GM23338 (cell line): ENCODE measurements at regions not wholly inside any gene's neighbourhood (a gene's known extent, or its start where the extent isn't known, plus 50 kb on each side); places are given as distances from the start of the nearest gene placed in this dataset.

ENCODE experiments used
- ATAC-seq: fragments of 200-7000 bp; cut with Tn5 transposase; 3 replicates; pipeline ENCODE4 v1.9.1; 2020
- DNase-seq: peaks from one replicate; pipeline ENCODE4 v3.0.0-alpha.2; 2015; ENCODE audit warnings: low spot score
- H2AFZ ChIP-seq: fragments of 200-600 bp; sonication (generic); 2 replicates; pipeline ENCODE4 v1.8.0; 2016; ENCODE audit warnings: antibody characterized with exemption, mild to moderate bottlenecking, moderate library complexity
- H3F3A ChIP-seq: fragments of 200-600 bp; sonication (generic); replicated peaks from 2 replicates; pipeline ENCODE4 v1.8.0; 2017; ENCODE audit warnings: antibody characterized with exemption, mixed run types, low read depth
- H3K27ac ChIP-seq: fragments of 200-600 bp; sonication (generic); 2 replicates; pipeline ENCODE4 v1.6.1; 2016; ENCODE audit warnings: low read depth
- H3K27me3 ChIP-seq: fragments of 200-600 bp; sonication (generic); 2 replicates; pipeline ENCODE4 v1.8.0; 2016; ENCODE audit warnings: mild to moderate bottlenecking, mixed run types, moderate library complexity; ENCODE audit not compliant: insufficient read depth
- H3K36me3 ChIP-seq: fragments of 200-600 bp; sonication (generic); 2 replicates; pipeline ENCODE4 v1.8.0; 2016; ENCODE audit warnings: mild to moderate bottlenecking; ENCODE audit not compliant: insufficient read depth
- H3K4me1 ChIP-seq: fragments of 200-600 bp; sonication (generic); 2 replicates; pipeline ENCODE4 v1.8.0; 2016; ENCODE audit warnings: mild to moderate bottlenecking, moderate library complexity; ENCODE audit not compliant: insufficient read depth
- H3K4me2 ChIP-seq: fragments of 200-600 bp; sonication (generic); 2 replicates; pipeline ENCODE4 v1.7.1; 2017; ENCODE audit warnings: mixed run types
- H3K4me3 ChIP-seq: fragments of 200-600 bp; sonication (generic); 2 replicates; pipeline ENCODE4 v1.6.1; 2016; ENCODE audit warnings: mixed run types
- H3K79me2 ChIP-seq: fragments of 200-600 bp; sonication (generic); replicated peaks from 2 replicates; pipeline ENCODE4 v1.8.0; 2017; ENCODE audit warnings: mild to moderate bottlenecking; ENCODE audit not compliant: insufficient read depth
- H3K9me2 ChIP-seq: fragments of 200-600 bp; sonication (generic); 2 replicates; pipeline ENCODE4 v1.8.0; 2017; ENCODE audit not compliant: insufficient read depth
- H4K20me1 ChIP-seq: fragments of 200-600 bp; sonication (generic); replicated peaks from 2 replicates; pipeline ENCODE4 v1.8.0; 2017; ENCODE audit warnings: mild to moderate bottlenecking; ENCODE audit not compliant: insufficient read depth
- H3K27ac Mint-ChIP-seq: 2 replicates; pipeline ENCODE4 v1.8.0; 2020; ENCODE audit warnings: inconsistent platforms, mild to moderate bottlenecking, moderate library complexity, mixed read lengths
- H3K27me3 Mint-ChIP-seq: 3 replicates; pipeline ENCODE4 v1.8.0; 2022; ENCODE audit warnings: low read depth, mild to moderate bottlenecking, moderate library complexity, mixed read lengths, inconsistent platforms; ENCODE audit not compliant: insufficient read depth, poor library complexity
- H3K36me3 Mint-ChIP-seq: 3 replicates; pipeline ENCODE4 v1.8.0; 2021; ENCODE audit warnings: low read depth, mild to moderate bottlenecking, inconsistent platforms, moderate library complexity, mixed read lengths
- H3K4me1 Mint-ChIP-seq: 3 replicates; pipeline ENCODE4 v1.8.0; 2020; ENCODE audit warnings: mild to moderate bottlenecking, inconsistent platforms, mixed read lengths
- H3K4me3 Mint-ChIP-seq: 3 replicates; pipeline ENCODE4 v1.8.0; 2021; ENCODE audit warnings: moderate library complexity, mild to moderate bottlenecking, inconsistent platforms, mixed read lengths
- H3K9me3 Mint-ChIP-seq: 3 replicates; pipeline ENCODE4 v1.8.0; 2020; ENCODE audit warnings: moderate library complexity, mild to moderate bottlenecking, inconsistent platforms, mixed read lengths
- ETS1 ChIP-seq: IDR thresholded peaks from 2 replicates; pipeline ENCODE4 v1.6.1; 2016; ENCODE audit warnings: antibody characterized with exemption
- EZH2 ChIP-seq: fragments of 200-600 bp; sonication (generic); IDR thresholded peaks from one replicate; pipeline ENCODE4 v1.8.0; 2017; ENCODE audit warnings: antibody characterized with exemption, mild to moderate bottlenecking, low read depth; ENCODE audit not compliant: unreplicated experiment
- EZH2phosphoT487 ChIP-seq: fragments of 200-600 bp; sonication (generic); IDR thresholded peaks from one replicate; pipeline ENCODE4 v1.8.1; 2018; ENCODE audit warnings: antibody characterized with exemption; ENCODE audit not compliant: unreplicated experiment
- JUNB ChIP-seq: IDR thresholded peaks from one replicate; pipeline ENCODE4 v1.6.1; 2016; ENCODE audit warnings: antibody characterized with exemption; ENCODE audit not compliant: unreplicated experiment
- NANOG ChIP-seq: IDR thresholded peaks from 2 replicates; pipeline ENCODE4 v1.6.1; 2016; ENCODE audit warnings: antibody characterized with exemption, borderline replicate concordance
- POLR2AphosphoS5 ChIP-seq: IDR thresholded peaks from 2 replicates; pipeline ENCODE4 v1.6.1; 2016; ENCODE audit warnings: antibody characterized with exemption, low read depth
- REST ChIP-seq: IDR thresholded peaks from one replicate; pipeline ENCODE4 v1.6.1; 2018; ENCODE audit warnings: antibody characterized with exemption; ENCODE audit not compliant: unreplicated experiment
- STAT1 ChIP-seq: IDR thresholded peaks from one replicate; pipeline ENCODE4 v1.6.1; 2016; ENCODE audit warnings: antibody characterized with exemption; ENCODE audit not compliant: unreplicated experiment
- ZNF114 ChIP-seq: fragments of 250-450 bp; sonication (Bioruptor Pico); IDR thresholded peaks from 2 replicates; pipeline ENCODE4 v1.5.0; 2020; ENCODE audit warnings: mild to moderate bottlenecking, moderate library complexity
- ZNF331 ChIP-seq: fragments of 250-450 bp; sonication (Bioruptor Pico); IDR thresholded peaks from 2 replicates; pipeline ENCODE4 v1.5.0; 2020; ENCODE audit warnings: low read depth, mild to moderate bottlenecking, moderate library complexity
- TF ChIP-seq, protein P1 (sequence below), 2 experiments: fragments of 200-600 bp in 1 of 2; sonication (generic) in 1 of 2; conservative IDR thresholded peaks; 2 replicates each; pipeline versions ENCODE4 v1.5.1 to v1.6.1; 2016 to 2017; ENCODE audit warnings: antibody characterized with exemption in 2 of 2, low read depth in 2 of 2, mild to moderate bottlenecking in 2 of 2, moderate library complexity in 1 of 2

DNA sequence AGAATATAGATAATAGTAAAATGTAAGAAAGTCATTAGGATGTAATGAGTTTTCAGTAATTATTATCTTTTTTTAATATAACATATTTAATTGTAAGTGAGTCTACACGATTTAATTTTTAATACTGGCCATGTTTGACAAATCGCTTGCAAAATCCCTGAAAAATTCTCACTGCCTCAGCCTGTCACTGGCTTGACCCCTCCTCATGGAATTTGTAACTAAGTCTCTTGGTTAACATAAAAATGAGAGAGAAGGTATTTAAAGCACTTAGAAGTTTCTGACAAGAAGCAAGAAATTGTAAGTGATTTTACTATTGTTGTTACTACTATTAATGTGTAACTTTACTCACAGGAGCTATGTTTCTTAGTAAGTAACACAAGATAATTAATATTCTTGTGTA is 237.9 kb upstream of the GK2 start:
- ATAC-seq (peak; percentile 62), DNase-seq (peak; percentile 57)
- no peak for TF ChIP-seq STAT1
- TF ChIP-seq, protein P1, sequence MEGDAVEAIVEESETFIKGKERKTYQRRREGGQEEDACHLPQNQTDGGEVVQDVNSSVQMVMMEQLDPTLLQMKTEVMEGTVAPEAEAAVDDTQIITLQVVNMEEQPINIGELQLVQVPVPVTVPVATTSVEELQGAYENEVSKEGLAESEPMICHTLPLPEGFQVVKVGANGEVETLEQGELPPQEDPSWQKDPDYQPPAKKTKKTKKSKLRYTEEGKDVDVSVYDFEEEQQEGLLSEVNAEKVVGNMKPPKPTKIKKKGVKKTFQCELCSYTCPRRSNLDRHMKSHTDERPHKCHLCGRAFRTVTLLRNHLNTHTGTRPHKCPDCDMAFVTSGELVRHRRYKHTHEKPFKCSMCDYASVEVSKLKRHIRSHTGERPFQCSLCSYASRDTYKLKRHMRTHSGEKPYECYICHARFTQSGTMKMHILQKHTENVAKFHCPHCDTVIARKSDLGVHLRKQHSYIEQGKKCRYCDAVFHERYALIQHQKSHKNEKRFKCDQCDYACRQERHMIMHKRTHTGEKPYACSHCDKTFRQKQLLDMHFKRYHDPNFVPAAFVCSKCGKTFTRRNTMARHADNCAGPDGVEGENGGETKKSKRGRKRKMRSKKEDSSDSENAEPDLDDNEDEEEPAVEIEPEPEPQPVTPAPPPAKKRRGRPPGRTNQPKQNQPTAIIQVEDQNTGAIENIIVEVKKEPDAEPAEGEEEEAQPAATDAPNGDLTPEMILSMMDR (conservative IDR thresholded peaks at IDR 0.05; ENCODE audit: low read depth in 2 of 2), result no peak
- no peak for TF ChIP-seq JUNB
- no peak for TF ChIP-seq NANOG
- no peak for TF ChIP-seq ZNF331
- TF ChIP-seq POLR2AphosphoS5, result no peak
- Histone ChIP-seq H3K36me3 (no peaks in the 10 kb centered on the region), H2AFZ (no peak overlapping the region), H3K4me3 (no peak overlapping the region), H3K27me3 (no peaks in the 10 kb centered on the region), H3K4me1 (peaks cover 37% of the 10 kb centered on the region), H4K20me1 (no peaks in the 10 kb centered on the region), H3K9me2 (no peaks in the 10 kb centered on the region), H3K79me2 (no peaks in the 10 kb centered on the region), H3K4me2 (peak overlapping the region; percentile 12; the same call in 1 of the 2 replicates), H3F3A (no peaks in the 10 kb centered on the region), H3K27ac (peak overlapping the region; percentile 3; the same call in 1 of the 2 replicates)
- Mint-ChIP-seq H3K36me3 (no peaks in the 10 kb centered on the region), H3K4me3 (no peak overlapping the region), H3K9me3 (no peaks in the 10 kb centered on the region), H3K27me3 (peaks cover 3% of the 10 kb centered on the region), H3K4me1 (peaks cover 62% of the 10 kb centered on the region), H3K27ac (no peak overlapping the region)

DNA sequence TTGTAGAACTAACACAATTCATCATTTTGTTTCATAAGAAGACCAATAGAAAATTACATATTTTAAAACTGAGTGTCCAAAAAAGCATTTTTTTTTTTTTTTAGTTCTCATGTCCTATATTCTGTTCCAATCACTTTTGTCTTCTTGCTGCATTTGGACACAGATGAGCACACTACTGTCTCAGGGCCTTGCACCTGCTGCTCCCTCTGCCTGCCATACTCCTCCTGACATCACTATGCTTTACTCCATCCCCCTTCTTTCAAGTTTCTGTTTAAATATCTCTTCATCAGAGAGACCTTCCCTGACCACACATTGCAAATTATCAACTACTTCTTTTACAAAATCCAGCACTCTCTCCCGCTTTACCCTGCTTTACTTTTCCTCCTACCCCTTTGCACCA is 230.7 kb upstream of the GK2 start:
- DNase-seq (no peak), ATAC-seq (peak; percentile 30; the same call in 1 of the 3 replicates)
- Histone ChIP-seq H3K4me2 (no peak overlapping the region), H3K9me2 (no peaks in the 10 kb centered on the region), H3K4me1 (peaks cover 9% of the 10 kb centered on the region), H3K79me2 (no peaks in the 10 kb centered on the region), H3K4me3 (no peak overlapping the region), H3F3A (no peaks in the 10 kb centered on the region), H3K36me3 (no peaks in the 10 kb centered on the region), H3K27ac (no peak overlapping the region), H4K20me1 (no peaks in the 10 kb centered on the region), H2AFZ (no peak overlapping the region), H3K27me3 (no peaks in the 10 kb centered on the region)
- no peaks in the 10 kb centered on the region for H3K9me3 Mint-ChIP-seq
- H3K27ac Mint-ChIP-seq, result no peak overlapping the region
- no peak overlapping the region for H3K4me3 Mint-ChIP-seq
- no peaks in the 10 kb centered on the region for H3K27me3 Mint-ChIP-seq
- TF ChIP-seq NANOG (no peak), STAT1 (no peak), POLR2AphosphoS5 (no peak)
- TF ChIP-seq, protein P1 (conservative IDR thresholded peaks at IDR 0.05; ENCODE audit: low read depth in 2 of 2), result 0 out of 4 replicates have a peak, but pooled peaks of 1 of the 2 experiments have one; percentile 8
- H3K4me1 Mint-ChIP-seq, result peaks cover 20% of the 10 kb centered on the region
- H3K36me3 Mint-ChIP-seq, result no peaks in the 10 kb centered on the region

- no peaks in the 10 kb centered on the region for H3K36me3 ChIP-seq
- ATAC-seq, result no peak
- TF ChIP-seq ETS1 (no peak), EZH2phosphoT487 (no peak), ZNF114 (CRISPR knock-in tag) (no peak), REST (no peak), STAT1 (no peak), JUNB (no peak), EZH2 (no peak)
Observed at GRCh38 chr4:79636991-79637390, 229.0 kb upstream of the GK2 start.

More at GRCh38 chr4:79636991-79637390, 229.0 kb upstream of the GK2 start:
- no peaks in the 10 kb centered on the region for H3K36me3 Mint-ChIP-seq
- DNase-seq, result no peak
- H3K27ac Mint-ChIP-seq, result no peak overlapping the region
- Histone ChIP-seq H3F3A (no peaks in the 10 kb centered on the region), H3K4me2 (no peak overlapping the region), H3K9me2 (no peaks in the 10 kb centered on the region), H3K27me3 (no peaks in the 10 kb centered on the region), H4K20me1 (no peaks in the 10 kb centered on the region), H3K4me1 (peaks cover 9% of the 10 kb centered on the region), H3K79me2 (no peaks in the 10 kb centered on the region), H3K27ac (no peak overlapping the region), H2AFZ (no peak overlapping the region), H3K4me3 (no peak overlapping the region)
- H3K9me3 Mint-ChIP-seq, result no peaks in the 10 kb centered on the region
- H3K4me1 Mint-ChIP-seq, result peaks cover 19% of the 10 kb centered on the region
- no peaks in the 10 kb centered on the region for H3K27me3 Mint-ChIP-seq
- no peak overlapping the region for H3K4me3 Mint-ChIP-seq
